ENCODE measurements at regions not wholly inside any gene's neighbourhood (a gene's known extent, or its start where the extent isn't known, plus 50 kb on each side); places are given as distances from the start of the nearest gene placed in this dataset.

DNA sequence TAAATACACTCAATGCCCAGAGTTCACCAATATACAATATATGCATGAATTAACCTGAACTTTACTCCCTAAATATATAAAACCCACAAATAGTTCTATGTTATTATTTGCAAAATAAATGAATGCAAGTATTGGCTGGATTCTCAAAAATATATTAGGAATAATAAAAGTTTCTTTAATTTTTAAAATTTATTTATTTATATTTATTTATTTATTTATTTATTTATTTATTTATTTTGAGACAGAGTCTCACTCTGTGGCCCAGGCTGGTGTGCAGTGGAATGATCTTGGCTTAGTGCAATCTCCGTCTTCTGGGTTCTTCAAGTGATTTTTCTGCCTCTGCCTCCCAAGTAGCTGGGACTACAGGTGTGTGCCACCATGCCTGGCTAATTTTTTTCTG, 88.7 kb upstream of the TMEFF2 start (continued):
- TF ChIP-seq ZBTB33 (IDR thresholded peaks at IDR 0.05; ENCODE audit: extremely low read depth, insufficient replicate concordance, low read length): no peak
- TF ChIP-seq EZH2 (IDR thresholded peaks at IDR 0.05): no peak
- TF ChIP-seq SIN3A (IDR thresholded peaks at IDR 0.05; ENCODE audit: low read depth): no peak
- no peak for TF ChIP-seq TCF7L2 (IDR thresholded peaks at IDR 0.05; ENCODE audit: borderline replicate concordance, extremely low read depth, insufficient read depth, insufficient read length)
- TF ChIP-seq, protein P1, sequence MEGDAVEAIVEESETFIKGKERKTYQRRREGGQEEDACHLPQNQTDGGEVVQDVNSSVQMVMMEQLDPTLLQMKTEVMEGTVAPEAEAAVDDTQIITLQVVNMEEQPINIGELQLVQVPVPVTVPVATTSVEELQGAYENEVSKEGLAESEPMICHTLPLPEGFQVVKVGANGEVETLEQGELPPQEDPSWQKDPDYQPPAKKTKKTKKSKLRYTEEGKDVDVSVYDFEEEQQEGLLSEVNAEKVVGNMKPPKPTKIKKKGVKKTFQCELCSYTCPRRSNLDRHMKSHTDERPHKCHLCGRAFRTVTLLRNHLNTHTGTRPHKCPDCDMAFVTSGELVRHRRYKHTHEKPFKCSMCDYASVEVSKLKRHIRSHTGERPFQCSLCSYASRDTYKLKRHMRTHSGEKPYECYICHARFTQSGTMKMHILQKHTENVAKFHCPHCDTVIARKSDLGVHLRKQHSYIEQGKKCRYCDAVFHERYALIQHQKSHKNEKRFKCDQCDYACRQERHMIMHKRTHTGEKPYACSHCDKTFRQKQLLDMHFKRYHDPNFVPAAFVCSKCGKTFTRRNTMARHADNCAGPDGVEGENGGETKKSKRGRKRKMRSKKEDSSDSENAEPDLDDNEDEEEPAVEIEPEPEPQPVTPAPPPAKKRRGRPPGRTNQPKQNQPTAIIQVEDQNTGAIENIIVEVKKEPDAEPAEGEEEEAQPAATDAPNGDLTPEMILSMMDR (IDR thresholded peaks at IDR 0.05 in 2 of 3, conservative IDR thresholded peaks at IDR 0.05 in 1 of 3; ENCODE audit: borderline replicate concordance in 1 of 3, insufficient read depth in 1 of 3, low read depth in 2 of 3, low read length in 2 of 3): no peak
- no peak for TF ChIP-seq CBX3 (IDR thresholded peaks at IDR 0.05; ENCODE audit: low read depth)
- no peak for TF ChIP-seq EGR1 (IDR thresholded peaks at IDR 0.05; ENCODE audit: low read depth)

DNA sequence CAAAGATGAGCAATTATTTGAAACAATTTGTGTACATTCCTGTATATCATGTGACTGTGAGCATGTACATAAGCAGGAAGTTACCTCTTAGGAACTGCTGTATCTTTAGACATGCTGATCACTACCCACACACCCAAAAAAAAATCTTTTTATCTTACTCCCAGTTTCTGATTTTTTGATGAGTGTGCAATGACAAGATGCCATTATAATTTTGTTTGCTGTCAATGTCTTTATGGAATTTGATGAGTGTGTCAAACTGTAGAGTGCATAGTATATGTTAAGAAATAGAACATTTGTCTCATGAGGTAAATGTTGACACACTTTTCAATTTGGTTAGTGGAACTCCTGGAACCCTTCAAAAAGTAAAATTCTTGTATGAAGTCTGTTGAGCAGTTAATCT, 84.0 kb upstream of the TMEFF2 start:
- Histone ChIP-seq H3K36me3 (ENCODE audit: control insufficient read depth in 1 of 2, insufficient read depth in 2 of 2, low read length in 2 of 2) (no peaks in the 10 kb centered on the region), H3K4me3 (replicated peaks in 1 of 2; ENCODE audit: low read depth in 1 of 2, low read length in 2 of 2) (no peak overlapping the region), H3K27ac (ENCODE audit: low read depth, low read length) (no peak overlapping the region), H3K9me2 (ENCODE audit: insufficient read depth) (no peaks in the 10 kb centered on the region), H4K20me1 (ENCODE audit: insufficient read depth) (no peaks in the 10 kb centered on the region), H3K9me3 (ENCODE audit: control insufficient read depth in 1 of 2, insufficient read depth in 1 of 2, low read depth in 1 of 2, low read length in 2 of 2) (no peaks in the 10 kb centered on the region), H2AFZ (ENCODE audit: low read depth, low read length, poor library complexity, severe bottlenecking) (no peak overlapping the region), H3K4me2 (ENCODE audit: low read length) (no peak overlapping the region), H3K9ac (ENCODE audit: low read length) (no peak overlapping the region), H3K79me2 (ENCODE audit: insufficient read depth, low read length) (no peaks in the 10 kb centered on the region), H3K27me3 (ENCODE audit: insufficient read depth, low read length) (no peaks in the 10 kb centered on the region), H3K4me1 (ENCODE audit: control insufficient read depth in 1 of 2, insufficient read depth in 2 of 2, low read length in 2 of 2) (no peaks in the 10 kb centered on the region)
- no peak for ATAC-seq
- no peak for DNase-seq (ENCODE audit: low read depth, low spot score)
- RAD21 ChIA-PET (ENCODE audit: low non-redundant PET in 1 of 2, low total read pairs in 2 of 2, uncharacterized antibody in 2 of 2, unreplicated experiment in 2 of 2): no interaction called here
- CTCF ChIA-PET: no interaction called here
- no TSS peak for BruUV-seq (replicated peaks)
- no peak for TF ChIP-seq EZH2phosphoT487 (IDR thresholded peaks at IDR 0.05; ENCODE audit: borderline replicate concordance)
- no peak for TF ChIP-seq TCF7L2 (IDR thresholded peaks at IDR 0.05; ENCODE audit: borderline replicate concordance, extremely low read depth, insufficient read depth, insufficient read length)
- POLR2A ChIA-PET: no interaction called here
- intact Hi-C loops (cut with micrococcal nuclease): no loop called here

Data from HCT116 (cell line).